Endothelial cell of umbilical vein (primary cell): ENCODE measurements at regions not wholly inside any gene's neighbourhood (a gene's known extent, or its start where the extent isn't known, plus 50 kb on each side); places are given as distances from the start of the nearest gene placed in this dataset.

Source experiments
- BruUV-seq: library from RNA; stranded (reverse); fragments of 400-500 nt; replicated peaks from 2 replicates; lab custom pipeline; 2021; lab: Mats Ljungman, UMichigan
- CTCF ChIA-PET: fragments of 300-600, 350-600 bp; sonication (Branson Sonifier 250); formaldehyde crosslinking; loops from one replicate; lab custom pipeline; 2021; ENCODE audit warnings: antibody characterized with exemption, inconsistent platforms; lab: Charles Lee
- POLR2A ChIA-PET: fragments of 300-600, 350-600 bp; sonication (Branson Sonifier 250); formaldehyde crosslinking; loops from one replicate; lab custom pipeline; 2021; ENCODE audit warnings: antibody characterized with exemption, inconsistent platforms; lab: Charles Lee
- DNase-seq: peaks from one replicate; pipeline ENCODE4 v3.0.0-alpha.2; 2011; ENCODE audit warnings: low read depth, low spot score
- FAIRE-seq: peaks from 2 replicates; lab custom pipeline; 2011; peaks lifted over from hg19 to GRCh38; lab: Jason Lieb, UNC
- H2AFZ ChIP-seq: 2 replicates; pipeline ENCODE4 v1.6.0; 2012; ENCODE audit warnings: low read depth, low read length, control low read depth, inconsistent platforms
- H3K27ac ChIP-seq: 2 replicates; pipeline ENCODE4 v1.5.1; 2011; ENCODE audit warnings: low read depth, mild to moderate bottlenecking, control low read depth, low read length, moderate library complexity; ENCODE audit not compliant: insufficient read depth
- H3K27me3 ChIP-seq, 2 experiments: 2 replicates each; pipeline versions ENCODE4 v1.6.0 to v1.6.1; 2011; ENCODE audit warnings: low read length in 2 of 2, mixed read lengths in 1 of 2; ENCODE audit not compliant: control insufficient read depth in 2 of 2, insufficient read depth in 2 of 2
- H3K36me3 ChIP-seq, 2 experiments: 2 replicates in 1 of 2; 3 replicates in 1 of 2; pipeline ENCODE4 v1.5.1; 2011; ENCODE audit warnings: low read length in 2 of 2, mild to moderate bottlenecking in 1 of 2, moderate library complexity in 1 of 2; ENCODE audit not compliant: control insufficient read depth in 2 of 2, insufficient read depth in 2 of 2; ENCODE audit errors: extremely low read depth in 1 of 2
- H3K4me1 ChIP-seq: 3 replicates; pipeline ENCODE4 v1.5.1; 2011; ENCODE audit warnings: mild to moderate bottlenecking, low read length; ENCODE audit not compliant: control insufficient read depth, insufficient read depth; ENCODE audit errors: extremely low read depth
- H3K4me2 ChIP-seq: 2 replicates; pipeline ENCODE4 v1.6.1; 2011; ENCODE audit warnings: low read length, control low read depth, mixed read lengths; ENCODE audit not compliant: insufficient read depth
- H3K4me3 ChIP-seq, 3 experiments: fragments of 200-600 bp in 1 of 3; sonication (generic), shearing (Covaris generic) in 1 of 3; replicated peaks in 1 of 3; 2 replicates each; pipeline ENCODE4 v1.5.1; 2011 to 2016; ENCODE audit warnings: control low read depth in 3 of 3, low read length in 3 of 3, mild to moderate bottlenecking in 2 of 3, inconsistent platforms in 1 of 3, low read depth in 1 of 3, moderate library complexity in 1 of 3; ENCODE audit not compliant: insufficient read depth in 1 of 3
- H3K79me2 ChIP-seq: 2 replicates; pipeline ENCODE4 v1.6.0; 2012; ENCODE audit warnings: low read length, inconsistent platforms; ENCODE audit not compliant: control insufficient read depth, insufficient read depth
- H3K9ac ChIP-seq: replicated peaks from 2 replicates; pipeline ENCODE3; 2011; ENCODE audit warnings: low read length, control low read depth; ENCODE audit not compliant: insufficient read depth; ENCODE audit errors: extremely low read depth
- H3K9me1 ChIP-seq: replicated peaks from 3 replicates; pipeline ENCODE4 v1.6.0; 2011; ENCODE audit warnings: mild to moderate bottlenecking, low read length; ENCODE audit not compliant: control insufficient read depth, insufficient read depth; ENCODE audit errors: extremely low read depth
- H3K9me3 ChIP-seq: replicated peaks from 2 replicates; pipeline ENCODE4 v1.5.1; 2012; ENCODE audit warnings: low read length, inconsistent platforms; ENCODE audit not compliant: control insufficient read depth, insufficient read depth
- H4K20me1 ChIP-seq: replicated peaks from 2 replicates; pipeline ENCODE3; 2011; ENCODE audit warnings: mild to moderate bottlenecking, low read length; ENCODE audit not compliant: control insufficient read depth, insufficient read depth; ENCODE audit errors: extremely low read depth
- CTCF ChIP-seq, 2 donors: IDR thresholded peaks; 1 replicate in 1 of 2; 2 replicates in 1 of 2; pipeline ENCODE4 v1.5.1; 2011; ENCODE audit warnings: low read length in 2 of 2, mild to moderate bottlenecking in 2 of 2, moderate library complexity in 2 of 2, control low read depth in 1 of 2, inconsistent platforms in 1 of 2, low read depth in 1 of 2; ENCODE audit not compliant: insufficient read depth in 1 of 2; ENCODE audit errors: extremely low read depth in 1 of 2
- EZH2 ChIP-seq: IDR thresholded peaks from 2 replicates; pipeline ENCODE4 v1.6.1; 2012; ENCODE audit warnings: borderline replicate concordance, low read depth, mild to moderate bottlenecking, moderate library complexity, low read length, inconsistent platforms; ENCODE audit not compliant: severe bottlenecking
- FOS ChIP-seq: IDR thresholded peaks from 2 replicates; pipeline ENCODE4 v1.6.1; 2011; ENCODE audit warnings: mild to moderate bottlenecking, low read length, moderate library complexity, borderline replicate concordance; ENCODE audit not compliant: insufficient read depth
- GATA2 ChIP-seq: IDR thresholded peaks from 2 replicates; pipeline ENCODE4 v1.7.0; 2011; ENCODE audit warnings: low read depth, mild to moderate bottlenecking, moderate library complexity, mixed read lengths, low read length; ENCODE audit not compliant: insufficient read length, insufficient read depth
- JUN ChIP-seq: IDR thresholded peaks from 2 replicates; pipeline ENCODE4 v1.6.1; 2011; ENCODE audit warnings: borderline replicate concordance, low read depth; ENCODE audit not compliant: insufficient read length, insufficient read depth
- MAX ChIP-seq: IDR thresholded peaks from 2 replicates; pipeline ENCODE4 v1.6.1; 2011; ENCODE audit not compliant: insufficient read depth, insufficient read length
- MYC ChIP-seq: IDR thresholded peaks from one replicate; pipeline ENCODE4 v1.6.1; 2011; ENCODE audit warnings: mild to moderate bottlenecking, low read depth, low read length
- POLR2A ChIP-seq: IDR thresholded peaks from 2 replicates; pipeline ENCODE4 v1.6.1; 2012; ENCODE audit warnings: low read depth, mild to moderate bottlenecking, control low read depth, low read length
- POLR2AphosphoS5 ChIP-seq: IDR thresholded peaks from 2 replicates; pipeline ENCODE4 v1.6.1; 2012; ENCODE audit warnings: low read depth, mild to moderate bottlenecking, control low read depth, low read length, moderate library complexity; ENCODE audit not compliant: insufficient read depth
- dilution Hi-C: fragments of 300-500 bp; cut with MboI; formaldehyde crosslinking; loops from one replicate; pipeline ENCODE4 v1.15.0; 2019; ENCODE audit warnings: low sequenced_read_pairs; ENCODE audit not compliant: extremely low pct_ligation_motif_present
- intact Hi-C: fragments of 100-400 bp; cut with micrococcal nuclease; formaldehyde crosslinking; loops from one replicate; pipeline ENCODE4 v1.10.0; 2022

- Histone ChIP-seq H4K20me1 (no peaks in the 10 kb centered on the region), H3K36me3 (no peaks in the 10 kb centered on the region), H2AFZ (no peak overlapping the region), H3K9me1 (no peaks in the 10 kb centered on the region), H3K27ac (no peak overlapping the region), H3K79me2 (no peaks in the 10 kb centered on the region), H3K4me1 (no peaks in the 10 kb centered on the region), H3K27me3 (no peaks in the 10 kb centered on the region), H3K4me3 (no peak overlapping the region), H3K4me2 (no peak overlapping the region), H3K9me3 (peaks cover 16% of the 10 kb centered on the region), H3K9ac (no peak overlapping the region)
- no TSS peak for BruUV-seq
- intact Hi-C loops, result no loop called here
- ChIA-PET CTCF (no interaction called here), POLR2A (no interaction called here)
- TF ChIP-seq POLR2A (no peak), POLR2AphosphoS5 (no peak), JUN (no peak), MYC (no peak), EZH2 (no peak), GATA2 (no peak), MAX (no peak), FOS (no peak)
- dilution Hi-C loops, result no loop called here
- FAIRE-seq, result no peak
- DNase-seq, result no peak
These were observed 1182.7 kb downstream of the BRD1 start for GRCh38 chr22:48644997-48645396.

GRCh38 chr22:48644108-48644507, 1183.6 kb downstream of the BRD1 start:
- Histone ChIP-seq H3K79me2 (no peaks in the 10 kb centered on the region), H2AFZ (no peak overlapping the region), H3K9me3 (peaks cover 14% of the 10 kb centered on the region), H3K4me2 (no peak overlapping the region), H3K9ac (no peak overlapping the region), H3K36me3 (no peaks in the 10 kb centered on the region), H3K27me3 (no peaks in the 10 kb centered on the region), H3K4me3 (no peak overlapping the region), H3K27ac (no peak overlapping the region), H4K20me1 (no peaks in the 10 kb centered on the region), H3K9me1 (no peaks in the 10 kb centered on the region), H3K4me1 (no peaks in the 10 kb centered on the region)
- ChIA-PET POLR2A (no interaction called here), CTCF (no interaction called here)
- intact Hi-C loops (no loop called here), dilution Hi-C loops (no loop called here)
- TF ChIP-seq FOS, result no peak
- no peak for TF ChIP-seq POLR2AphosphoS5
- no peak for TF ChIP-seq JUN
- TF ChIP-seq MYC, result no peak
- TF ChIP-seq CTCF (IDR thresholded peaks at IDR 0.05; ENCODE audit: extremely low read depth in 1 of 2, insufficient read depth in 1 of 2, low read depth in 1 of 2, low read length in 2 of 2), result no peak
- no peak for TF ChIP-seq EZH2
- TF ChIP-seq GATA2, result no peak
- no peak for TF ChIP-seq POLR2A
- no peak for TF ChIP-seq MAX
- DNase-seq, result no peak
- BruUV-seq, result no TSS peak
- no peak for FAIRE-seq
